Kidney epithelial cell (primary cell): ENCODE measurements at regions not wholly inside any gene's neighbourhood (a gene's known extent, or its start where the extent isn't known, plus 50 kb on each side); places are given as distances from the start of the nearest gene placed in this dataset.
"Not testable (repeated sequence)": the region's sequence is repeated elsewhere in the genome, so short reads cannot be mapped to it uniquely, and the experiment has no call there.

Source experiments
- DNase-seq: peaks from one replicate; pipeline ENCODE4 v3.0.0-alpha.2; 2010; ENCODE audit warnings: low read depth
- H3K27me3 ChIP-seq: 2 replicates; pipeline ENCODE4 v1.6.0; 2011; ENCODE audit warnings: low read length; ENCODE audit not compliant: control insufficient read depth, insufficient read depth
- H3K36me3 ChIP-seq: 2 replicates; pipeline ENCODE4 v1.5.1; 2011; ENCODE audit warnings: low read length; ENCODE audit not compliant: control insufficient read depth, insufficient read depth
- H3K4me3 ChIP-seq: 2 replicates; pipeline ENCODE4 v1.5.1; 2011; ENCODE audit warnings: low read depth, mild to moderate bottlenecking, control low read depth, low read length
- CTCF ChIP-seq: IDR thresholded peaks from 2 replicates; pipeline ENCODE4 v1.5.1; 2011; ENCODE audit warnings: mild to moderate bottlenecking, moderate library complexity, low read length, control low read depth, inconsistent platforms; ENCODE audit not compliant: insufficient read depth, poor library complexity, severe bottlenecking

GRCh38 chr12:66746489-66747201 is 67.8 kb upstream of the GRIP1 start:
- H3K27me3 ChIP-seq = no peaks in the 10 kb centered on the region
- no peaks in the 10 kb centered on the region for H3K36me3 ChIP-seq
- no peak for TF ChIP-seq CTCF
- DNase-seq = no peak
- no peak overlapping the region for H3K4me3 ChIP-seq

- H3K36me3 ChIP-seq = no peaks in the 10 kb centered on the region
- DNase-seq = peak; percentile 14
- no peak overlapping the region for H3K4me3 ChIP-seq
- no peak for TF ChIP-seq CTCF
- no peaks in the 10 kb centered on the region for H3K27me3 ChIP-seq
Measured at GRCh38 chr12:66751432-66752113, 72.7 kb upstream of the GRIP1 start.

- H3K4me3 ChIP-seq = no peak overlapping the region
- H3K27me3 ChIP-seq = no peaks in the 10 kb centered on the region
- no peak for TF ChIP-seq CTCF
- no peak for DNase-seq
- H3K36me3 ChIP-seq = no peaks in the 10 kb centered on the region
Measured at GRCh38 chr12:66753810-66754209, 74.9 kb upstream of the GRIP1 start.

- Histone ChIP-seq H3K4me3 (no peak overlapping the region), H3K27me3 (no peaks in the 10 kb centered on the region), H3K36me3 (no peaks in the 10 kb centered on the region)
- no peak for TF ChIP-seq CTCF
- no peak for DNase-seq
Measured at GRCh38 chr12:66755727-66756395, 77.0 kb upstream of the GRIP1 start.

GRCh38 chr12:66756631-66757030 is 77.8 kb upstream of the GRIP1 start:
- H3K27me3 ChIP-seq = no peaks in the 10 kb centered on the region
- H3K4me3 ChIP-seq = no peak overlapping the region
- H3K36me3 ChIP-seq = no peaks in the 10 kb centered on the region
- DNase-seq = no peak
- no peak for TF ChIP-seq CTCF

- H3K4me3 ChIP-seq, H3K27me3 ChIP-seq: not testable (repeated sequence)
Measured at GRCh38 chr12:66760122-66760521, 81.2 kb upstream of the GRIP1 start.

More at GRCh38 chr12:66760122-66760521, 81.2 kb upstream of the GRIP1 start:
- not testable (repeated sequence) for H3K36me3 ChIP-seq, DNase-seq
